ENCODE measurements at regions not wholly inside any gene's neighbourhood (a gene's known extent, or its start where the extent isn't known, plus 50 kb on each side); places are given as distances from the start of the nearest gene placed in this dataset.

DNA sequence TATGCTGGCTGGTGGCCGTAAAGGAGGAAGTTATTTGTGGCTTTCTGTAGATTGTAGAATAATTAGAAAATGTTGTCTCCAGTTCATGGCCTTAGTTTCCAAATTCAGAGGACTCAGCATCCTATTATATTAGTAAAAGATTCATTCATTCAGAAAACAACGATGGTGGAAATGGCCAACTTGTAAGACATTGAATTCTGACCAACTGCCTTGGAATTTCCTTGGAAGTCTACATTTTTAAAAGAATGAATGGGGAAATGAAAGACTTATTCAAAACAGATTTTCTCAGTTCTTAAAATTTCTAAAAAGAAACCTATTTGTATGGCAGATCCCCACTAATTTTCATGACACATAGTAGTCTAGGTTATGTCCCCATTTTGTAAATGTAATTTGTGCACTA is 561.5 kb downstream of the ANKRD50 start:
- no peak for TF ChIP-seq POLR2A (IDR thresholded peaks at IDR 0.05)
- no peak for TF ChIP-seq CTCF (IDR thresholded peaks at IDR 0.05)
- no peak for TF ChIP-seq EP300 (IDR thresholded peaks at IDR 0.05)

Measured in suprapubic skin (tissue), 3 donors.